Esophagus mucosa (tissue), 1 donor: ENCODE measurements at regions not wholly inside any gene's neighbourhood (a gene's known extent, or its start where the extent isn't known, plus 50 kb on each side); places are given as distances from the start of the nearest gene placed in this dataset.

Experiments used
- ATAC-seq: fragments of 200-7000 bp; cut with Tn5 transposase; one replicate; pipeline ENCODE4 v1.9.1; 2020
- donor health status: DM: yes; HTN: yes; CAD: no.

GRCh38 chr11:127931803-127932202 is 655.6 kb downstream of the ETS1 start:
- ATAC-seq: no peak

DNA sequence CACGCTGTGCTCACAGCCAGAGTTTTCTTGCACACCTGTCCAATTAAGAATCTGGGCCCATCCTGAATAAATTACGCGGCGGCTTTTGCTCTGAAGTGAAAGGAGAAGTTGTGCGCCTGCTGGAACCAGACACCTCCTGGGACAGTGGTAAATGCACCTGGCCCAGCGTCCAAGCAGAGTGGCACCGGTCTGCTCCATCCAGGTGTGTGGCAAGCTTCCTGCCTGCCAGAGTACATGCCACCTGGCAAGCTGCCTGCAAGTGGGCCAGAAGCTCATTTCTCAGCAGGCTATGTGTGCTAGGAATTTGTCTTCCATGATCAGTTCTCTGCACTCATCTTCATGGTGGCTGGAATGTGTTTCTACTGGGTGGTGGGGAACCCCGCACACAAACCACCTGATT is 660.6 kb downstream of the ETS1 start:
- ATAC-seq: no peak

- no peak for ATAC-seq
These were observed 661.9 kb downstream of the ETS1 start for GRCh38 chr11:127925475-127925874.

DNA sequence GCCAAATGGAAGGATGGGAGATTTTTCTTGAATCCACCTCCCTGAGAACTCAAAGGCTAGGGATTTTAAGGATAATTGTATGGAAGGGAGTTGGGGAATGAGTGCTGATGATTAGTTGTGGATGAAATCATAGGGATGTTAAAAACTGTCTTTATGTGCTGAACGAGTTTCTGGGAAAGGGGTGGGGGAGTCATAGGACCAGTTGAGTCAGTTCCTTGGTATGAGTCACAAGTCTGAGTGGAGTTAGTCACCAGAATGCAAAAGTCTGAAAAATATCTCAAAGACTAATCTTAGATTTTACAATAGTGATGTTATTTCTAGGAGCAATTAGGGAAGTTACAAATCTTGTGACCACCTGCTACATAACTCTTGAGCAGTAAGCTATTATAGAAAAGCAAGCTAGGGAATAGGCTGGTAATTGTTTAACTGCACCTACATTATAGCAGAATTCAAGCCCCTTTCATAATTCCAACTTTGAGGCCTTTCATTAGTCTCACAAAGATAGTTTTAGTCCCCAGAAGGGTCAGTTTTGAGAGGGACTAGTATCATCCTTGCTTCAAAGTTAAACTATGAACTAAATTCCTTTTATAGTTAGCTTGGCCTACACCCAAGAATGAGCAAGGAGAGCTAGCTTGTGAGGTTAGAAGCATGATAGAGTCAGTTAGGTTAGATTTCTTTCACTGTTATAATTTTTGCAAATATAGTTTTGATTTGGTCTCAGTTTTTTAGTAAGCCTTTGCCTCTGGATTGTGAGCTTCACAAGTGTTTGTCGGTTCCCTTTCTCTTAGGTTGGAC is 668.0 kb downstream of the ETS1 start:
- ATAC-seq: no peak

DNA sequence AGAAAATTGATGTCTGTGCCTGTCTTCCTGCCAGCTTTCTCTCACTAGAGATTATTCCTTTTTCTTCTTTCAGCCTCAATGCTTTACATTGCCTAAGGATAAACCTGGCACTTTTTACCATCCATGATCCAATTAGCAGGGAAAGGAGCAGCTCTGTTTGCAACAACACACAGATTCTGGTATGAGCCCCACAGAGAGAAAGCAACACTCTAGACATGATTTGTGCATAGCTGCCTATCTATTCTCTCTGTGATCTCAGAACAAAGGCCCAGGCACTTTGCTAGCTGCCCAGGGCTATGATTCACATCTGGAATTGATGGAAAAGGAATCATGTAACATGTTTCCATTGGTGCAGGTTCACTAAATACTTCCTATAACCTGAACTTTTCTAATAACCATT is 685.0 kb downstream of the ETS1 start:
- no peak for ATAC-seq

DNA sequence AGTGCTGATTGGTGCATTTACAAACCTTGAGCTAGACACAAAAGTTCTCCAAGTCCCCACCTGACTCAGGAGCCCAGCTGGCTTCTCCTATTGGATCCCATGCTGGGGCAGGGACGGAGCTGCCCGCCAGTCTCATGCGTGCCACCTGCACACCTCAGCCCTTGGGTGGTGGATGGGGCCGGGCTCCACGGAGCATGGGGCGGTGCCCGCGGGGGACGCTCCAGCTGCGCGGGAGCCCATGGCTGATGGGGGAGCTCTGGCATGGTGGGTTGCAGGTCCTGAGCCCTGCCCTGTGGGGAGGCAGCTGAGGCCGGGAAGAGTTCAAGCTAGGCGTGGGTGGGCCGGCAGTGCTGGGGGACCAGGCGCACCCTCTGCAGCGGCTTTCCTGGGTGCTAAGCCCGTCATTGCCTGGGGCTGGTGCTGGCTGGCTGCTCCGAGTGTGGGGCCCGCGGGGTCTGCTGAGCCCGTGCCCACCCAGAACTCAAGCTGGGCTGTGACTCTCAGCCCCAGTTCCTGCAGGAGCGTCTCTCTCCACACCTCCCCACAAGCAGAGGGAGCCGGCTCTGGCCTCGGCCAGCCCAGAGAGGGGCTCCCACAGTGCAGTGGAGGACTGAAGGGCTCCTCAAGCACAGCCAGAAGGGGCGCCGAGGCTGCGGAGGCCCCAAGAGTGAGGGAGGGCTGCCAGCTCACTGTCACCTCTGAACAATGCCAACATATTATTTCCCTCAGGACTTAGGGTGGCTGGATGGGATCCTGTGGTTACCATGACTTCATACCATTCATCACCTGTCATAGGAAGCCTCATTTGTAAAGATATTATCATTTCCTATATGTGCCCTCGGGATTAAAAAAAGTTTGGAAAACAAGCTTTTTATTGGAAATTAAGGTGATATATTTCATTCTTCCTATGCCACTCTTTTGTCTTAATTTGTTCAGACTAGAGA is 688.7 kb downstream of the ETS1 start:
- no peak for ATAC-seq

DNA sequence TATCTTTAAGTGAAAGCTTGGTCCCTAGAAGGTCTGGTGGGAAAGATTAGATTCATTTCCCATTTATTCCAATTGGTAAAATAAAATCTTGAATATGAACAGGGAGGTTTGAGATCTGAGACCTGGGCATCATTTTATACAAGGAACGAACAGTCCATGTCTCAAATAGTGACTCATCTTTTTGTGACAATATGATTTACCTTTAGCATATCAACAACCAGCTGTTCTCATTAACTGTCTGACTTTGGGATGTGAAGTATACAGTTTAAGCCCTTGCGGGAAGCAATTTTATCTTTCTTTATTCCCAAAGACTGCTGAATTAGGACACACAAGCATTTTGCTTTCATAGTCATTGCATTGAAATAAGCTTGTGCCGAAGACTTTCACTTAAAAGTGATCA is 691.6 kb downstream of the ETS1 start:
- ATAC-seq: no peak

GRCh38 chr11:127894316-127894715 is 693.0 kb downstream of the ETS1 start:
- no peak for ATAC-seq

- ATAC-seq: no peak
These were observed 697.2 kb downstream of the ETS1 start for GRCh38 chr11:127890030-127890615.

GRCh38 chr11:127888386-127888785 is 699.0 kb downstream of the ETS1 start:
- no peak for ATAC-seq

- ATAC-seq: no peak
These were observed 712.2 kb downstream of the ETS1 start for GRCh38 chr11:127875131-127875530.

GRCh38 chr11:127873478-127873877 is 713.9 kb downstream of the ETS1 start:
- no peak for ATAC-seq

DNA sequence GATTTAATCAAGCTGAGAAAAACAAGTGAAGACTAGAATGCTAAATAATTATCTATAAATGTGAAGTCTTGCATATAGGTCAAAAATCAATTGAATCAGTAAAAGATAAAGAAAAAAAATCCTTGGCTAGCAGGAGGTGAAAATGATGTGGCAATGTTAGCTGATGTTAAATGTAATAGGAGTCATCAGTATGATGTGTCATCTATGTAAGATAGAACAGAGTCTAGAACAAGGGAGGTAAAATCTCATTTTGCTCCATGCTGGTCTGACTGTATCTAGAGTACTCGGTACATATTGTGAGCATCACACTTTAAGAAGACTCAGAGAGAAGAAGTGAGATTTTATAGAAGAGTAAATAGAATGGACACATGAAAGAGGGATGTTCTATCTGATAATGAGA is 721.2 kb downstream of the ETS1 start:
- no peak for ATAC-seq

GRCh38 chr11:127864861-127865260 is 722.5 kb downstream of the ETS1 start:
- no peak for ATAC-seq

DNA sequence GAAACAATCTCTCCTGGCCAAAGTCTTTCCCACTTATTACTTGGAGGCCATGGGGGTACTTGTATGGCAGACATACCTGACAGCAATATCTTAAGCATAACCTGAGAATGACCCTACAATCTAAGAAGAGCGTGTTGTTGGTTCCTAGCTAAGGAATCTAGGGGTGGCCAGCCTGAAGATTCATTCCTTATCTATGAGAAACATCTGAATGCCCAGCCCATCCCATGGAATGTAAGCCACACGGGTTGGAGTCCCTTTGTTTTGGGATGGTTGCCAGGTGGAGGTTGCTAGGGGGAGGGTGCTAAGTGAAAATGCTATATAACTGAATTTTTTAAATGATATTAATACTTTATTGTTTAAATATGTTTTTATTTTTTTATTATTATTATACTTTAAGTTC is 725.0 kb downstream of the ETS1 start:
- ATAC-seq: no peak

- no peak for ATAC-seq
These were observed 727.4 kb downstream of the ETS1 start for GRCh38 chr11:127859941-127860354.

DNA sequence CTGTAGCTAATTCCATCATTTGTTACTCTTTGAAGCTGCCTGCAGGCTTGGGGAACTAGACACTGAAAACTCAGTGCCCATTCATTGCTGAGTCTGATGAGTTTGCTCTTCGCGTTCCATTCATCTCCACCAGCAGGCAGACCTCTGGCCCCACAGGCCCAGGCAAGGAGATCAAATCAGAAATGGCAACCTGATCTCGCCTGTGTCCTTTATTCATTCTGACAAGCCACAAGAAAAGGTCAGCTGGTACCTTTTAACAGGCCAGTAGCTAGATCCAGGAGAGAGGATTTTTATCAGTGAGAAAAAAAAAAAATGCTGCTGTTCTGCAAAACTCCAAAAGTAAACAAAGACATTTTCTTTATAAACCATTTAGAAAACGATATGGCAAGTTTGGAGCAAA is 742.5 kb downstream of the ETS1 start:
- ATAC-seq: no peak

- ATAC-seq: no peak
These were observed 743.6 kb downstream of the ETS1 start for GRCh38 chr11:127843483-127844396.

- ATAC-seq: no peak
These were observed 762.2 kb downstream of the ETS1 start for GRCh38 chr11:127825183-127825582.

GRCh38 chr11:127818625-127819024 is 768.7 kb downstream of the ETS1 start:
- no peak for ATAC-seq

DNA sequence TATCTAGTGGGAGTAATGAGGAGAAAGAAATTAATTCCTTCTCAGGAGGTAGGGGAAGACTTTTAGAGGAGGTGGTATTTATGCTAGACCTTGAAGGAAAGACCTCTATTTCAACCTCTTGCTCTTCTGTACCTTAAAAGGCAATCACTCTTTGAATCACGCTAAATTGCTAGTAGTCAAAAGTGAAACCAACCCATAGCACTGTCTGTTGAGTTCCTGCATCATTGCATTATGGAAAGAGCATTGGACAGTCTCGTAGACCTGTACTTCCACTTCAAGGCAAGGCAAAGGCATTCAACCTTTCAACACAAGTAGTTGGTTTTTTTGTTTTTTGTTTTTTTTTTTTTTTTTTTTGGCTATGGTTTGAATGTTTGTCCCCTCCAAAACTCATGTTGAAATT is 770.4 kb downstream of the ETS1 start:
- no peak for ATAC-seq

DNA sequence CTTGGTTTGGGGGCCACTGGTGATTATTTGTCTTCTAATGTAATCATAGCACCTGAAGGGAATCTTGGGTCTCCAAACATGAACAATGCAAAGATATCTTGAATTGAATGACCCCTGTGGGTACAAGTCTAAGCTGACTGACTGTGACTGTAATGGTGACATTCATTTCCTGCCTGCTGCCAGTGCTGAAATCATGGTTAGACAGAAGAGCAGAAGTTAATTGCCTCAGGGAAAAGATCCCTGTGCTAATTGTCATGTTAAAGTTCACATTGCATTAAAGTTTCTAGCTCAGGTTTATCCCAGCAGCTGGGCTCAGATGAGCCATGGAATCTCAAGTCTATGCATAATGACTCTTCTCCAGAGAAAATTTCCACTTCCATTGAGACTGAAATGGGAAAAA is 772.0 kb downstream of the ETS1 start:
- no peak for ATAC-seq
